HG03442 (cell line): ENCODE measurements at regions not wholly inside any gene's neighbourhood (a gene's known extent, or its start where the extent isn't known, plus 50 kb on each side); places are given as distances from the start of the nearest gene placed in this dataset.
A peak's percentile ranks its signal among the peaks of the same experiment; 100 is the strongest.
"Not testable (repeated sequence)": the region's sequence is repeated elsewhere in the genome, so short reads cannot be mapped to it uniquely, and the experiment has no call there.

Experiments used
- ATAC-seq: cut with Tn5 transposase; IDR thresholded peaks from one replicate; pipeline ENCODE4 v1.9.1; 2021; ENCODE audit warnings: mild to moderate bottlenecking, moderate library complexity; ENCODE audit not compliant: unreplicated experiment

GRCh38 chr7:110400411-110400810 lies 690.5 kb upstream of the LRRN3 start:
- ATAC-seq, result no peak

DNA sequence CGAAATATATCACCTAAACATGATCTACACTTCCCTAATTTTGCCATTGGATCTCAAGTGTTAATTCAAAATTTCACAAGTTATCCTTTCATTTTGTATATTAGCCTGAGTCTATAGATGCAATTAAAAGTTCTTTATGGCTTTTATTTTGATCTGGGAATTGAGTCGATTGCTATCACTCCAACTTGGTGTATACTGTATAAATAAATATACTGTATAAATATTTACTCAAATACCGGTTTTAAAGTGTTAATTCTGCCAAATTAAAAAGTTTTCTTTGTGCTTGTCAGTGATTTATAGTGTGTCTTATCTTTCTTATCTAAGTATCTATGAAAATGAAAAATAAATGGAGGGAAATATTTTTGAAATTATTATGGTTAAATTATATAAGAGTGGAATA lies 683.7 kb upstream of the LRRN3 start:
- ATAC-seq, result no peak

- no peak for ATAC-seq
These were observed 683.2 kb upstream of the LRRN3 start for GRCh38 chr7:110407706-110408105.

DNA sequence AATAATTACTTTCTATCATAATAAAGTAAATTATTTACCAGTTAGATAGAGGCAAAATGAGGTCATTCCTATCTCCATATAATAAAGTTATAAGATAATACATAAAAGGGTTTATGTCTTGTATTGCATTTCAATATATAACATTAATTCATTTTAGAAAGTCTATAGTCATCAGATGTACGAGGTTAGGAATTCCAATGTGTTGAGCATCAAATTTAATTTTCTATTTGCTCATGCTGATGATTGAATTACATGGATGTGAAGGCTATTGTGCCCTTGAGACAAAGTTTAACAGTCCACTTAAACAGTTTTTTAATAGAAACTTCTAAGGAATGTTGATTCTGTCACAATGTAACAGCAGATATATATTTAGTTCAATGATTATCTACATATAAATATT lies 678.3 kb upstream of the LRRN3 start:
- no peak for ATAC-seq

DNA sequence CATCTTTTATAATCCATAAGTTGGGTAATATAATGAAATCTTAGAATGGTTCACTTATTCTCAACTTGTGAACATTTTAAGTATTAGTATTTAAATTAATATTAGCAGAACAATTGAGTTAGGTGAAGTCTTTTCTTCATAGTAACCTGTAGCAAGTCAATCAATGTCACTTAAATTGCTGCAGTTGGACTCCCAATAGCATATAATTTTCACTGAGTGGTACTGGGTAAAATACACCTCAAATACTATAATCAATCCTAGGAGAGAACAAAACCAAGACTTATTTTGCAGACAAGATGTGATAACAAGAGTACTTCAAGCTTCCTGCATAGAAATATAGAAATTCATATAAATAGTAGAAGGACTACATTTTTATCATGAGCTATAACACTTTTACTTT lies 677.9 kb upstream of the LRRN3 start:
- no peak for ATAC-seq

- no peak for ATAC-seq
These were observed 673.3 kb upstream of the LRRN3 start for GRCh38 chr7:110417611-110418010.

DNA sequence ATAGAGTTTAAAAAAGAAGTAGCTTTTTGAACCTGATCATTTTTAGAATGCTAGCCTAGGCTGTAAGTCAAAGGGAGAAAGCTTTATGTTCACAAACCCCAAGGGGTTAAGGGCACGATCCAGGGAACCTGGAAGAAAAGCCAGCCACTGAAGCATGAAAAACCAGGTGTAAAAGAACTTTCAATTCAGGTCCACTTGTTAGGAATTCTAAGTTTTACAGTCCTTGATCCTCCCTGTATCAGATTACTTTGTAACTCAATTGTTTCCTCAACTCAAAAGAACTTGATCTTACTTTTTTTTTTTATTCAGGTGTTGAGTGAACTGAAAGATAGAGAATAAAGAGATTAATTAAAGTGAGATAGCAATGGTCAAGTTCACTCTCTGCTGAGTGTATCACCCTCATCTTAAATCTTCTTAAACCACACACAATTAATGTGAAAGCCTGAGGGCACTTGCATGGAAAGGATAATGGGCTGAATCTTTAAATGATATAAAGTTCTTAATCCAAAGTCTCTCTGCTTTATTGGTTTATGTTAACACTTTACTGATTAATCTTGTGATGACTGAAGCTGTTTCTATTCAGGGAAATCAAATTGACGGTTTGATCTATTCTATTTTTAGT lies 672.2 kb upstream of the LRRN3 start:
- no peak for ATAC-seq

GRCh38 chr7:110420788-110421187 lies 670.1 kb upstream of the LRRN3 start:
- no peak for ATAC-seq

GRCh38 chr7:110421490-110422241 lies 669.3 kb upstream of the LRRN3 start:
- no peak for ATAC-seq

- no peak for ATAC-seq
These were observed 658.8 kb upstream of the LRRN3 start for GRCh38 chr7:110432061-110432553.

DNA sequence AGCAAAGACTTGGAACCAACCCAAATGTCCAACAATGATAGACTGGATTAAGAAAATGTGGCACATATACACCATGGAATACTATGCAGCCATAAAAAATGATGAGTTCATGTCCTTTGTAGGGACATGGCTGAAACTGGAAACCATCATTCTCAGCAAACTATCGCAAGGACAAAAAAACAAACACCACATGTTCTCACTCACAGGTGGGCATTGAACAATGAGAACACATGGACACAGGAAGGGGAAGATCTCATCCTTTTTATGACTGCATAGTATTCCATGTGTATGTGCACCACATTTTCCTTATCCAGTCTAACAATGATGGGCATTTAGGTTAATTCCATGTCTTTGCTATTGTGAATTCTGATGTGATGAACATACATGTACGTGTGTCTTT lies 652.0 kb upstream of the LRRN3 start:
- ATAC-seq, result not testable (repeated sequence)

- ATAC-seq, result peak; percentile 77
These were observed 648.5 kb upstream of the LRRN3 start for GRCh38 chr7:110442381-110442837.

DNA sequence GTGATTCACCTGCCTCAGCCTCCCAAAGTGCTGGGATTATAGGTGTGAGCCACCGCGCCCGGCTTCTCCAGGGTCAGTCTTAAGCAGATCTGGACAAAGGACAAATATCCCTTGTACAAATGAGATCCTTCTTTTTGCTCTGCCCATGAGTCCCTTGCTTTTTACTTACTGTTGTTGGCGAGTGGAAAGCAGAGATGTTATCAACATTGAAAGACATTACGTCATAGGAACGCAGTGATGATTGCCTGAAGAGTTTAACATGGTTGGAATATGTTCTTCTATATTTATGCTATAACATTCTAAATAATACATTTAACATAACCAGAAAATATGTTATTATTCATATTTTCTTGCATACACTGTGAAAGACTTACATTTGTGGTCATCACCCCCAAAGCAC lies 644.3 kb upstream of the LRRN3 start:
- ATAC-seq, result no peak

DNA sequence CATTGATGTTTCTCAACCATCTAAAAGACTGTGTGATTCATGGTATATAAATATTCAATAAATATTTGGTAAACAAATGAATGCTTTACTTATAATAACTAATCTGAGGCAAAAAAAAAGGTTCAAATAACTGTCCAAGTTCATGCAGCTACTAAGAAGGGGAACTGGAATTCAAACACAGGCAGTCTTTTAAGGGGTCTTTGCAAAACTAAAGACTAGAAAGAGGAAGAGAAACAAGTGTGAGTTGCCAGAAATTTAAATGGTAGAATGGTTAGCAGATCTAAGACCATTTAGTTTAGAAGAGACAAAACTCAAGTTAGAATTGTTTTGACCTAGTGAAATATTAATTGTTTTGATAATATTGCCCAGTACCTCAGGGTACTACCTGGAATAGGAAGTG lies 642.0 kb upstream of the LRRN3 start:
- ATAC-seq, result no peak

DNA sequence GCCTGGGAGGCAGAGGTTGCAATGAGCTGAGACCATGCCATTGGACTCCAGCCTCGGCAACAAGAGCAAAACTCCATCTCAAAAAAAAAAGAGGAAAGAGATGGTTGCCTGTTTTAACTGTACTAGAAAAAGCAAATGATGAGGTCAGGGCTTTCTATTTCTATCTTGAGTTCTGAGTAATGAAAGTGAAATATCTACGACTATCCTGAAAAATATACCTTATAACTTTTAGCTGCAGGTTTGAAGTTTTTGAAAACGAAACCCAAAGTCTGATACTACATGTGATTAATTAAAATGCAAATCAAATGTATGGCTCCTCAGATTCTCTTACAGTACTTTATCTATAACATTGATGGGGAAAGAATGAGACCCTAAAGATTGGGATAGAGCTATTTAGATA lies 636.2 kb upstream of the LRRN3 start:
- ATAC-seq, result peak; percentile 57

DNA sequence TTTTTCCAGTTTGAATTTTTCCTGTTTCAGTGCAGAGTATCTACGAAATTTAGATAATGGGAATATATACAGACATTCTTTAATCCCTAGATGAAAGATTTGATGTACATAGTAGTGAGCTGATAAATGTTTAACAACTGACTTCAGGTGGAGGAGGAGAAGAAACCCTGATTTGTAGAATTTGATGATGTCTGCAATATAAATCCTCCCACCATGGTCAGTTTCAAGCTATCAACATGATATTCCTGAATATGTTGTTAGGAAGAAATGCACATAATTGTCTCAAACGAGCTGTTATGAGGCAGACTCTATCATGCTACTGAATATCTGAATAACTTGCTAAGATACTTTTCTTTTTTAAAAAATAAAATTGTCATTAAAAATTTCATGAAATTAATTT lies 629.3 kb upstream of the LRRN3 start:
- no peak for ATAC-seq

GRCh38 chr7:110470420-110470819 lies 620.5 kb upstream of the LRRN3 start:
- ATAC-seq, result no peak

DNA sequence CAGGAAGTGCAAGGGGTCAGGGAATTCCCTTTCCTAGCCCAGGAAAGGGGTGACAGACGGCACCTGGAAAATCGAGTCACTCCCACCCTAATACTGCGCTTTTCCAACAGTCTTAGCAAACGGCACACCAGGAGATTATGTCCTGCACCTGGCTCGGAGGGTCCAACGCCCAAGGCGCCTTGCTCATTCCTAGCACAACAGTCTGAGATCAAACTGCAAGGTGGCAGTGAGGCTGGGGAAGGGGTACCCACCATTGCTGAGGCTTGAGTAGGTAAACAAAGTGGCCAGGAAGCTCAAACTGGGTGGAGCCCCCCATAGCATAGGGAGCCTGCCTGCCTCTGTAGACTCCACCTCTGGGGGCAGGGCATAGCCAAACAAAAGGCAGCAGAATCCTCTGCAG lies 618.5 kb upstream of the LRRN3 start:
- ATAC-seq, result not testable (repeated sequence)

DNA sequence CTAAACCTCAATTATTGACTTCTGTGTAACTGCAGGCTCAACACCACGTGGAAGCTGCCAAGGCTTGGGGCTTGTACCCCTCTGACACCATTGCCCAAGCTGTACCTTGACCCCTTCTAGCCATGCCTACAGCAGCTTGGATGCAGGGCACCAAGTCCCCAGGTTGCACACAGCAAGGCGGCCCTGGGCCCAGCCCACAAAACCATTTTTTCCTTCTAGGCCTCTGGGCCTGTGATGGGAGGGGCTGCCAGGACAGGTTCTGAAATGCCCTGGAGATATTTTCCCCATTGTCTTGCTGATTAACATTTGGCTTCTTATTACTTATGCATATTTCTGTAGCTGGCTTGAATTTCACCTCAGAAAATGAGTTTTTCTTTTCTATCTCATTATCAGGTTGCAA lies 610.0 kb upstream of the LRRN3 start:
- ATAC-seq, result no peak

GRCh38 chr7:110483553-110483952 lies 607.4 kb upstream of the LRRN3 start:
- ATAC-seq, result no peak

DNA sequence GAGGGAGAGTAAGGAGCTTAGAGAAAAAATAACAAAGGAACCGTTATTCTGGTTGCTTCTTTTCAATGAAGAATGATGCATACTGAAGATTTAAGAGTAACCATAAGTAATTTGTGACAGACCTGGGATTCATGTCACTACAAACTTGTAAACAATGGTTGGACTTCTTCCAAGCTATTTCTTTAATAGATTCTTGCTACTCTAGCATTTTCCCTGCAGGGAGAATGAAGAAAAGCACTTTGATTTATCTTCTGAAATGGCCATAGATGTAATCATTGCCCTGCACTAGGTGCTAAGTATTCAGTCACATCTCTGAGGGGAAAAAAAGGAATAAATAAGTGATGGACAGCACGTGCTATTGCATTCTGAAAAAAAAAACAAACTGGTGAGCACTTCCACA lies 606.6 kb upstream of the LRRN3 start:
- no peak for ATAC-seq

DNA sequence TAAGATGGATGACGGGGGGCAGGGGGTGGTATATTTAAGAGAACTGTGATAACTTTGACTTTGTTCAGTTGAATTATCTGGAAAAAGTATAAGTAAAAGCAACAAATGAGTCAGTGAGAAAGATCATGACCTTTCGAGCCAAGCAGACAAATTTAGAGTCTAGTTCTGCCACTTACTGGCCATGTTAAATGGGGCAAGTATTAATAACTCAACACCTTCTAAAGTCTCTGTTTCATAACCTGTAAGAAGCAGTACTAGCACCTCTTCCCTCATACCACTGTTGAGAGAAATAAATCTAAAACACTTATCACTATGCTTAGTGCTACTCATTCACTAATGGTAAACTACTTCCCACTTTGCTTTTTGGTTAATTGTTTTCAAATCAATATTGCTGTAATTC lies 604.4 kb upstream of the LRRN3 start:
- ATAC-seq, result peak; percentile 52
